Suprapubic skin (tissue), 4 donors: ENCODE measurements at regions not wholly inside any gene's neighbourhood (a gene's known extent, or its start where the extent isn't known, plus 50 kb on each side); places are given as distances from the start of the nearest gene placed in this dataset.

Experiments used
- EP300 ChIP-seq: sonication (generic); formaldehyde crosslinking; IDR thresholded peaks from one replicate; pipeline ENCODE4 v1.6.1; 2017; ENCODE audit warnings: antibody characterized with exemption
- POLR2A ChIP-seq, 2 donors: fragments of 450-650 bp; IDR thresholded peaks; one replicate each; pipeline ENCODE4 v1.6.1; 2017; ENCODE audit warnings: antibody characterized with exemption in 2 of 2, mild to moderate bottlenecking in 2 of 2, moderate library complexity in 2 of 2
- POLR2AphosphoS5 ChIP-seq, 3 donors: sonication (generic); formaldehyde crosslinking; IDR thresholded peaks; one replicate each; pipeline ENCODE4 v1.6.1; 2017; ENCODE audit warnings: antibody characterized with exemption in 3 of 3
- TF ChIP-seq, protein P1 (sequence below), 2 donors: fragments of 200-600 bp in 1 of 2; fragments of 450-650 bp in 1 of 2; sonication (generic) in 1 of 2; IDR thresholded peaks; one replicate each; pipeline ENCODE4 v1.5.1; 2016 to 2019; ENCODE audit warnings: antibody characterized with exemption in 2 of 2, mild to moderate bottlenecking in 1 of 2, moderate library complexity in 1 of 2

GRCh38 chr19:28483197-28483596 lies 729.8 kb downstream of the UQCRFS1 start:
- TF ChIP-seq, protein P1, sequence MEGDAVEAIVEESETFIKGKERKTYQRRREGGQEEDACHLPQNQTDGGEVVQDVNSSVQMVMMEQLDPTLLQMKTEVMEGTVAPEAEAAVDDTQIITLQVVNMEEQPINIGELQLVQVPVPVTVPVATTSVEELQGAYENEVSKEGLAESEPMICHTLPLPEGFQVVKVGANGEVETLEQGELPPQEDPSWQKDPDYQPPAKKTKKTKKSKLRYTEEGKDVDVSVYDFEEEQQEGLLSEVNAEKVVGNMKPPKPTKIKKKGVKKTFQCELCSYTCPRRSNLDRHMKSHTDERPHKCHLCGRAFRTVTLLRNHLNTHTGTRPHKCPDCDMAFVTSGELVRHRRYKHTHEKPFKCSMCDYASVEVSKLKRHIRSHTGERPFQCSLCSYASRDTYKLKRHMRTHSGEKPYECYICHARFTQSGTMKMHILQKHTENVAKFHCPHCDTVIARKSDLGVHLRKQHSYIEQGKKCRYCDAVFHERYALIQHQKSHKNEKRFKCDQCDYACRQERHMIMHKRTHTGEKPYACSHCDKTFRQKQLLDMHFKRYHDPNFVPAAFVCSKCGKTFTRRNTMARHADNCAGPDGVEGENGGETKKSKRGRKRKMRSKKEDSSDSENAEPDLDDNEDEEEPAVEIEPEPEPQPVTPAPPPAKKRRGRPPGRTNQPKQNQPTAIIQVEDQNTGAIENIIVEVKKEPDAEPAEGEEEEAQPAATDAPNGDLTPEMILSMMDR (IDR thresholded peaks at IDR 0.05): no peak
- TF ChIP-seq POLR2A (IDR thresholded peaks at IDR 0.05) (no peak), POLR2AphosphoS5 (IDR thresholded peaks at IDR 0.05) (no peak), EP300 (no peak)
